ENCODE measurements at regions not wholly inside any gene's neighbourhood (a gene's known extent, or its start where the extent isn't known, plus 50 kb on each side); places are given as distances from the start of the nearest gene placed in this dataset.

DNA sequence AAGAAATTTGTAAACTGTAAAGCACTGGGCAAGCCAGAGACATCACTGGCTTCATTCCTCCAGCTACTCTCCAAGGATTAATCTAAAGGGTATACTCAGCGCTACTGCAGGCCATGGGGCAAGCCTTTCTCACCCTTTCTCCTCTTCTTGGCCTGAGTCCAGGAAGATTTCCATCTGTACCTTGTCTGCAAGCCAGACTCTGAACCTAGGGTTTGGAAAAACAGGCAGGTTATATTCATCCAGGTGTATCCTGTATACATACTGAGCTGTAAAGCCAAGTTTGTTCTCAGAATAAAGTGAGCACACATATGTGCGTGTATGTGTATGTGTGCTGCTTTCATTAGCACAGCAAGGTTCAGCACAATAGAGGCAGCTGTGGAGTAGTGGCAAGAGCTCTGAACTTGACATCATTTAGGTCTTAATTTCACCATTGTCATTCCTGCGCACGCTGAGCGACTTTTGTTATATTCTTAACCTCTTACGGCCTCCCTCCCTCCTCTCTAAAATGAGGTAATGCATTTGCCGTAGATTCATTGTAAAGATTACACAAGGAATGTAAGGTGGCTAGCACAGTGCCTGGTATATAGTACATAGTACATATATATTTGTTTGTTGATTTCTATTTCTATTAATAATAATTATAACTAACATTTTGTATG, 128.1 kb upstream of the JUN start:
- no peak for DNase-seq (ENCODE audit: low read depth)

DNA sequence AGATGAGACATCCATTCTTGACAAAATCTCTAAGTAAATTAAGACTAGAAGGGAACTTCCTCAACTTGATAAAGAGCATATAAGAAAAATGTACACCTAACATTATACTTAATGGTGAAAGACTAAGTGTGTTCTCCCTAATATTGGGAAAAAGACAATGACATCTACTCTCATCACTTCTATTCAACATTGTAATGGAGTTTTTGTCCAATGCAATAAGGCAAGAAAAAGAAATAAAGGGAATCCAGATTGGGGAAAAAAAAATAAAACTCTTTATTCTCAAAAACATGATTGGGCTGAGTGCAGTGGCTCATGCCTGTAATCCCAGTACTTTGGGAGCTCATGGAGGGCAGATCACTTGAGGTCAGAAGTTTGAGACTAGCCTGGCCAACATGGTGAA, 131.1 kb upstream of the JUN start:
- no peak for DNase-seq (ENCODE audit: low read depth)

DNA sequence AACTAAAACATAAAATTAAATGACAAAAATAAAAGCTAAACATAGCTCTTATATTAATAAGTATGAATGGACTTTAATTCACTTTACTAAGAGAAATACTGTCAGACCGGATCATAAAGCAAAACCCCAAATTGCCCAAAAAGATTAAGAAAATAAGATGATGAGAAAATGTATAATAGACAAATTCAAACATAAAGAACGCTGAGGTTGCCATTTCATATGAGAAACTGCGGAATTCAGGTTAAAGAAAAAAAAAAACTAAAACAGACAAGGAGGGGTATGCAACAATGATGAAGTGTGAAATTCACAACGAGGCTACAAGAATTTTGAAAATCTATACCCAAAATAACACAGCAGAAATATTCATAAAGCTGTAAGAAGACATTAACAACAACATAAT, 133.6 kb upstream of the JUN start:
- no peak for DNase-seq (ENCODE audit: low read depth)

DNA sequence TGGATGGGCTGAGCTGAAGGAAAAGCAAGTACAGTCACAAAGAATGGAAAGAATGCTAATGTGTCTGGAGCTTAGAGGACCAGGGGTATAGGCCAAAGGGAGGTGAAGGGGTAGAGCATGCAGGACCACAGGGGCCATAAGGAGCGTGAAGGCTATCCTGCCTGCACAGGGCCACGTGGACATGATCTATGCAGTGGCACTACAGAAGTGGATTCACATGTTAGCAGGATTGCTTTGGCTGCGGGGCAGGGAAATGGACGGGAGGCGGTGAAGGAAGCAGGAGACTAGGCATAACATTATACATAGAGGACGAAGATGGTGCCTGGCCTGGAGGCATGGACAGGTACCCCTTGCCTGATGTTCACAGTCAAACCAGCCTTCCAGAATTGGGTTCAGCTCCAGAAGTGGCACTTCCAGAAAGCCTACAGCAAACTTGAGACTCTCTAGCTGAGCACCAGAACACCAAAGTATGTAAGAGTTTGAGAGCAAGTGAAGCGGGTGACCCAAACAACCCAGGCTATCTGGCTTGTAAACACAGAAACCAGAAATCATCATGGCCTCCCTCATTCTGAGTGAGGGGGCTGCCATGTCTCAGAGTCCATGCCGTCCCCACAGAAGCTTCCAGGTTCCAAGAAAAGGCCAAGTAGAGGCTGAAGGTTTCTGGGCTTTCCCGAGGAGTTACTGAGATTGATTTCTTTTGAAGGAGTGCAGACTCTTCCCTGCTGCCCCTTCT, 135.5 kb upstream of the JUN start:
- DNase-seq (ENCODE audit: low read depth): no peak

DNA sequence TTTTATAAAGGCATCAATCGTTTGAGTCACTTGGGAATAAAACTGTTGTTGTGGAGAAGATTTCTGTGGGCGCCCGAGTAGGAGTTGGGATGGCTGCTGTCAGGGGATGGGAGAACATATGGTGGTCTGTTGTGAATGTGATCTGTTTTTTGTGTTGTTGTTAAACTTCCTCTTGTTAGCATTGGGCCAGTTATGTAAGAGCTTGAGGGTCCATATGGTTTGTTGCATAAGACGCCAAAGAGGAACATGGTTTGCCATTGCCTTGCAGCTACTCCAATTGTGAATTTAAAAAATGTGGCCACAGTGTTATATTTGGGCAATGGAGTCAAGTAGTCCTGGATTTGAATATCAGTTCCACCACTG, 136.1 kb upstream of the JUN start:
- DNase-seq (ENCODE audit: low read depth): no peak

DNA sequence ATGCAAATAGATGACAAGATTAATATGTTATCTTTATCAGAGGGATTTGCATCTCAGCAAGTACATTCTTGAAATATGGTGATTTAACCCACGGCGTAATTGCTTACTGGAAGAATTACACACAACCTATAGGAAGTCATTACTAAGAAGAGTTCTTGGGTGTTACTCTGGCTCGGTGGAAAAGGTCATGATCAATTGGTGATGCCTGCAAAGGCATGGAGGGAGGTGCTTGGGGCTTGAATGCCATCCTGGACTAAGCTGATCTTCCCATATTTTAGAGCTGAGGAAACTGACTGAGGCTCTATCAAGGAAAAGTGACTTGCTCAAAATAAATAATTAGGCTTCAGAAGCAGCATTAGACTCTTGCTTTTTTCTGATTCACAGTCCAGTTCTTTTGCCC, 137.5 kb upstream of the JUN start:
- DNase-seq (ENCODE audit: low read depth): no peak

DNA sequence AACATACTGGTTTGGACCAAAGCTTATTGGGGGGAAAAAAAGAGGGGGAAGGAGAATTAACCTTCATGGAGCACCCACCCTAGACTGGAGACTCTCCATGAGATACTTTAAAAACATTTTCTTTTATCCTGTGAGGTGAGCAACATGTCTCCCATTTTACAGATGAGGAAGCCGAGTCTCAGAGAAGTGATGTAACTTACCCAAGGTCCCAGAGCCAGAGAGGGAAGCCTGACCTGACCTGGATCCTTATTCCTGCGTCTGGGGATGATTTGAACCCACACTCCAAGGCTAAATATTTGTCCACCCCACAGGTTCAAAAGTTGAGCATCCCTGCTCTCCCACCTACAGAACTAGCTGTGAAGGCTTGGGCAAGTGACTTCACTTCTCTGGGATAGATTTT, 137.9 kb upstream of the JUN start:
- DNase-seq (ENCODE audit: low read depth): no peak

DNA sequence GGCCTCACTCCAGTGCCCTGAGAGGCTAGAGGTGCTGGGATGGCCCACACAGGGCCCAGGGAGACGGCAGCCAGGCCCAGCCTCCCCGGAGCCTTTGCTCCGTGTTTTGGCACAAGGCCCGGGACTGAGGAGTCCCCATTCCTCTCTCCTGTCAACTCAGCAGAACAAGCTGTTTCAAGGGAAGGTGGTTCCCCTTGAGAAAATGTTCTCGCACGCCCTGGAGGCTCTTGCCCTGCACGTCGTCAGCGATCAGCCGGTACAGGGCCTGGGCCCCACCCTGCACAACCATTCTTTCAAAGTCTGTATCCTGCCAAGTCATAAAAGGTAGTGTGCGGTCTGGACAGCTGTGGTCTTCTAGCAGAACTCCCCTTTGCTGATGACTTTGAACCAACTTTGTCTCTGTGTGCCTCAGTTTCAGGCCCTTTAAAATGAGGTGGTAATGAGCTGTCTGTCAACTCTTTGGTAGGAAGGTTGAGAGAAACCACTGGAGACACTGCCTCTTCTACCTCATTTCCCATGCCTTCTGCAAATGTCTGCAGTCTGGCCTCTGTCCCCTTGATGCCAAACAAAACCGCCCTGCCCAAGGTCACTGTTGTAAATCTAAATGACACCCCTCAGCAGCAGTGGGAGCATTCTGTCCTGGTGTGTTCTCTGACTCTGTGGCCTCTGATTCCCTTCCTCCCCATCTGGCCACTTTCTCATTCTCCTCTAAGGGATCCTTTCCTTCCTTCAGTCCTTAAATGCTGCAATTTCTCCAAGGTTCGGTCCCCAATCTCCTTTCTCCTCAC, 138.6 kb upstream of the JUN start:
- no peak for DNase-seq (ENCODE audit: low read depth)

DNA sequence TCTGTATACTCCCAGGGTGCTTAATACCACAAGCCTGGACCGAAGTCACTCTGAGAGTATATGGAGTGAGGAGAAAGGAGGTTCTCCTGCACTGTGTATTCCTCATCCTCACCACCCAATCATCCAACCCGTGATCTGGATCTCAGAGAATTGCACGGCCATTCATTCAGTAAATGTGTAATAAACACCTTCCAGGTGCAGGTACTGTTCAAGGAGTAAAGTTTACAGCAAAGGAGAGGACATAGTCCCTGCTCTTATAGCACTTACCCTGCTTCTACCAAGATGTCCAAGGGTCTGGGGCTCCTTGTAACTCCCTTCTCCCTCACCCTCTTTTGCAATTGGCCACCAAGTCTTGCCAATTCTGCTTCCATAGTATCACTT, 139.2 kb upstream of the JUN start:
- no peak for DNase-seq (ENCODE audit: low read depth)

DNA sequence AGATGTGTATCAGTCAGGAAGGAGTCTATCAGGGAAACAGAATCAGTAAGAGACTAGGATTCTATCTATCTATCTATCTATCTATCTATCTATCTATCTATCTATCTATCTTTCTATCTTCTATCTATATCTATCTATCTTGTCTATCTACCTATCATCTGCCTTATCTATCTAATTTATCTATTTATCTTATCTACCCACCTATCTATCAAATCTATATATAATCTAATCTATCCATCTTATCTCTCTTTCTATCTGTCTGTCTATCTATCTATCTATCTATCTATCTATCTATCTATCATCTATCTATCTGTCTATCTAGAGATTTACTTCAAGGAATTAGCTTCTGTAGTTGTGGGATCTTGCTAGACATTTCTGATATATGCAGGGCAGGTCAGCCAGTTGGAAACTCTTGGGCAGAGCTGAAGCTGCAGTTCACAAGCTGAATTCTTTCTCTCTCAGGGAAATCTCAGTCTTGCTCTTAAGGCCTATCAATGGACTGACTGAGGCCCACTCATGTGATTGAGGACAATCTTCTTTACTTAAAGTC, 140.2 kb upstream of the JUN start:
- DNase-seq (ENCODE audit: low read depth): no peak

DNA sequence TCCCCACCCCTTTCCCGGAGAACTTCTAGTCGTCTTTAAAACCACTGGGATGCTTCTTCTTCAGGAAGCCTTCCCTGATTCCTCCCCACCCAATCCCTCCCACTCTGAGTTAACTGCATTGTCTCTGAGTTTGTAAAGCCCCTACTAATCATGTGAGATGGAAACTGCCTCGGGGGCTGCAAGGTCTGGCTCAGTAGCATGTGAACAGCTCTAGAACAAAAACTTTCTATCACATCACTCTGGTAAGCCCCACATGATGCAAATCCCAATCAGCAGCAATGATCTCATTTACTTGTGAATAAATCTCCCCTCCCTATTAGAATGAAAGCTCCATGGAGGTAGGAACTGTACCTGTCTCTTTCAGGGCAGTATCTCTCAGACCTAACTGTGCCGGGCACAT, 141.0 kb upstream of the JUN start:
- no peak for DNase-seq (ENCODE audit: low read depth)

DNA sequence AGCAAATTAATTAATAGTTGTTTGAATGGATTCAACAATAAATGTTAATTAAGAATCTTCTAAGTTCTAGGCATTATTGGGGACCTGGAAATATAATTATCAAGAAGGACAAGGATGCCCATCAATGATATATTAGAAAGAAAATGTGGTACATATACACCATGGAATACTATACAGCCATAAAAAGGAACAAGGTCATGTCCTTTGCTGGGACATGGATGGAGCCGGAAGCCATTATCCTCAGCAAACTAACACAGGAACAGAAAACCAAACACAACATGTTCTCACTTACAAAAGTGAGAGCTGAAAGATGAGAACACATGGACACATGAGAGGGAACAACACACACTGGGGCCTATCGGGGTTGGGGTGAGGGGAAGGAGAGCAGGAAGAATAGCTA, 141.4 kb upstream of the JUN start:
- no peak for DNase-seq (ENCODE audit: low read depth)

DNA sequence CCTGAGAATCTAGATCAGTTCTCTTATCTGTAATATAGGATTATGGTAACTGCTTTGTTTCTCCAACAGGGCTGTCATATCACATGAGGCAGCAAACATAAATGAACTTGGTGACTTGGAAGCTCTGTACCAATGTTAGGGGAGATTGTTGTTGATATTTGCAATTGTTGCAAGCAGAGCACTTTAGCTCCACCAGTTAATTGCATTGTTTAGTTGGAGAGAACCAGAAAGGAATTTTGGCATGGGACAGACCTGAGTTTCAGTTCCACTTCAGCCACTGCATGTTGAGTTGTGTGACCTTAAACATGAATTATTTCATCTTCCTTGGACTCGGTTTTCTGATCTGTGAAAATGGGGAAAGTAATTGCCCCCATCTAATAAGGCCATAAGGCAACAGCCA, 142.3 kb upstream of the JUN start:
- no peak for DNase-seq (ENCODE audit: low read depth)

DNA sequence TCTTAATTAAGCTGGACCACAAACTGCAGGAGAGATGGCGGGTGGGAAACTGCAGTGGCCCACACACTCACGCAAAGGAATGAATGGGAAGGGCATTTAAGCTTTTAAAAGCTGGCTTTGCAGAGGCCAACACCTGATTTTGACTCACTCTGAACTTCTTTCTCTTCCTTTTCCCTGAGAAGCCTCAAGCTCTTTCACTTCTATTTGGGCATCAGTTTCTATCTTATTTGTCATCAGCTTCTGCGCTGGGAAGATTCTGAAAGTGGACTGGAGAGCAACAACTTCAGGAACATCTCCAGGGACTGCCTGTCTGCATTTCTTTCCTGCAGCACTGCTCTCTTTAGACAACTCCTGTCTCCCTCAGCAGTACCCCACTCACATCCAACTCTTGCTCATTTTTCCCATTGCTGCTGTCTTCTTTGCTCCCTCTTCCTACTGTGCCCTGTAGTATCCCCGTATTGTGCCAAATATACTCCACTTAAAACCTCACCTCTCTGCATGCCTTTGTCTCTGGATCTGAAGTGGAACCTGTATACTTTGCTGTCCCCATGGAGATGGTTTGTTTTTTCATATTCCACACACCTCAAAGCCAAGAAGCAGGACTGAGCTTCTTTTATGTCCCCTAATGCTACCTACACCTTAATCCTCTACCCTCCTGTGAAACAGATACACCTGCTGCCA, 143.3 kb upstream of the JUN start:
- no peak for DNase-seq (ENCODE audit: low read depth)

DNA sequence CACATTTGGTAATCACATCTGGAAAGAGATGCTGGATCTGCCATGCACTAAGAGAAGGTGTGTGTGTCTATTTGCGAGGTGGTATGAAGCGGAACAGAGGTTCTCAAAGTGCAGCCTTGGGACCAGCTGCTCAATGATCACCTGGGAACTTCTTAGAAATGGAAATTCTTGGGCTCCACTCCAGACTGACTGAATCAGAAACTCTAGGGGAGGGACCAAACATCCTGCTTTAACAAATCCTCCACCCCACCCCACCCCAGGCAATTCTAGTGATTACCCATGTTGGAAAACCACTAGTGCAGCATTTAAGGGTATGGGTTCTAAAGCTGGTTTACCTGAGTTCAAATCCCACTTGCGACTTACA, 143.9 kb upstream of the JUN start:
- DNase-seq (ENCODE audit: low read depth): no peak

DNA sequence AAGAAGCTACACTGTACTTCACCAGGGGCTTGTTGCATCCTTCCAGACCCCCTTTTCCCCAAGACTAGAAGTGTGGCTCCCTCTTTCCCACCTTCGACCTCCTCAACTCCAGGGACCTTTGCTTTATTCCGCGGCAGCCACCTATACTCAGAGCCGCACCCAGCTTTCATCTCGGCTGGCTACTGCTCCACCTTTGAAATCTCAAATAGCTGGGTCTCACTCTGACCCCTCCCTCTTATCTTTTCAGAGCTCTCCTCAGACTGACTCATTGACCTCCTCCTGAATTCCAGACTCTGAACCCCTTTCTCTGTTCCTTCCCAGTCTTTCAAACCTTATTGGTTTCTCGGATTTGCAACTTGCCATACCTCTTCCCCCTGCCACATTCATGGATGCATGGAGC, 144.7 kb upstream of the JUN start:
- no peak for DNase-seq (ENCODE audit: low read depth)

DNA sequence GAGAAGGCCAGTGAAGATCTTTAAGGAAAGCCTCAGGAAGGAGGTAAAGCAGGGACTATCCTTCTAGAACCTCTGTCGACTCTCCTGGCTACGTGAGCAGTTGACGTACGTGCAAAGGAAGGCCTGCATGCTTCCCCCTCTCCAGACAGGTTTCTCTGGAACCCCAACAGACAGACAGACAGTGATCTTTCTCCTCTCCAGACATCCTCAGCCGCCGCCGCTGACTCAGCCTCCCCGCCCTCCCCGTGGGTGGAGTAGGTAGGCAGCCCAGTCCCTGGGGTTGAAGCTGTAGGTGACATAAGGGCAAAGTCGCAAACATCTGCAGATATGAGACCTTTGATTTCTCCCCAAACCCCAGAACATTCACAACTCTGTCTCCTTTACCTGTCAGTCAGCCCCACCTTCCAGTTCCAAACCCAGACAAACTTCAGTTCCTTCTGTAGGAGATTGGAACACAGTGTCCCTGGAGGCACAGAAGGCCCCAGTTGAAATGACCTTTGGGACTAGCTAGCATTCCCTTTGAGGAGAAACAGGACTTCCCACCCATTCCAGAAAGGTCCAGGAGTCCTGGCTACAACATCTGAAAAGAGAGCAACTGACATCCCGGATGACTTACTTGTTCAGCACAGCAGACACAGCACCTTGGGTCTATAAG, 146.0 kb upstream of the JUN start:
- DNase-seq (ENCODE audit: low read depth): peak; percentile 15

DNA sequence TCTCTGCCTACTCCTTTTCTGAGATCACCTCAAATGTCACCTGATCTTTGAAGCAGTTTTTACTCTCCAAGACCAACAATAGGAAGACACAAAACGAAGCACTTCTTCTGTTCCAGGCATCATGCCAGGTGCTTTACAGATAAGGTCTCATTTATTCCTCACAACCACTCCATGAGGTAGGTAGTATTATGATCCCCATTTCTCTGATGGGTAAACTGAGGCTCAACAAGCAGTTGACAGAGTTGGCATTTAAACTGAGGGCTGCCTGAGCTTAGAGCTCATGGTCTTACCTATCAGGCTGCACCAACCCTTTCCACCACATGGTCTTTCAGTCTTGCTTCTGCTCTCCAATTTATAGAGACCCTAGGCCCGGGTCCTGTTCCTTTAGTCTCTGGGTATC, 147.2 kb upstream of the JUN start:
- DNase-seq (ENCODE audit: low read depth): no peak

DNA sequence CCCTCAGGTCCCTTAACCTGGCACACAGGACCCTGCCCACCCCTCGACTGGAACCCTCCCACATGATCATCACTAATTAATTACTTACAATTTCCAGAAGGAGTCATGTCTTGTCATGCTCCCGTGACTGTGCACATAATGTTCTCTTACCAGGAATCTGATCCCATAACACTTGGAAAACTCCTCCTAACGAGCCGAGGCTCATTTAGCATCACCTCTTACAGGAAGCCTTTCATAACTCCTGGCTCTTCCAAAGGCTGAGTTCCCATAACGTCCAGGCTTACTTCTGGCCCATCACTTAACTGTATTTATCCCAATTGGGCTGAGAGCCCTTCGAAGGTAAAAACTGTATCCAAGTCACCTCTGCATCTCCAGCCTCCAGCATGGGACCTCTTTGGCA, 147.9 kb upstream of the JUN start:
- no peak for DNase-seq (ENCODE audit: low read depth)

DNA sequence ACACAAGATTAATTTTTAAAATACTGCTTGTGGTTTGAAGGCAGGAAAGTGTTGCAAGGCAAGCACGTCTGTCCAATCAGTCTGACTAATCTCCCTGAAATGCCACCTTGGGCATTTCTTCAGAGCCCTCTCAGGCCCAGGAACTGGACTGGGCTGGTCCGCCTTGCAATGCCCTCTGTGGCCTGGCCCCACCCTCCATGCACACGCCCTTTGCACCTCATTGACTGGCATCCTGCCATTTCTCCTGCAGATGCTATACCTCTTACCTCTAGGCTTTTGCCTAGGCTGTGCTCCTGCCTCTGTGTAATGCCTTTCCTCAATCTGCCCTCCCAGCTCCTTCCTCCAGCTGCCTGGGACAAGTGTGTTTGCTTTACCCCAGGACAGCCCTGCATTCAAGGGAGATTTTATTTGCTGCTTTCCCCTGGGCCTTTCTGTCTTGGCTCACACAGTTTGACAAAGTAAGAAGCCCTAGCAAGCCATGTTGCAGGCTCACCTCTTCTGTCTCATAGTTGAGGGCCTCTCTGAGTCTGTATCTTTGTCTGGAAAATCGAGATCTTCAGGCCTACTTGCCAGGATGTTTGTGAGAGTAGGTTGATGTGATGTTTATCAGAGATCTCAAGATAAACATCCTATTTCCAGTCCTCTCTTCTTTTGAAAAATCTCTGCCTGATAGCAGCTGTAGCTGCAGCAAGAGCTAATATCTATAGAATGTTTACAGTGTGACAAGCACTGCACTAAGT, 149.2 kb upstream of the JUN start:
- DNase-seq (ENCODE audit: low read depth): peak; percentile 92

DNA sequence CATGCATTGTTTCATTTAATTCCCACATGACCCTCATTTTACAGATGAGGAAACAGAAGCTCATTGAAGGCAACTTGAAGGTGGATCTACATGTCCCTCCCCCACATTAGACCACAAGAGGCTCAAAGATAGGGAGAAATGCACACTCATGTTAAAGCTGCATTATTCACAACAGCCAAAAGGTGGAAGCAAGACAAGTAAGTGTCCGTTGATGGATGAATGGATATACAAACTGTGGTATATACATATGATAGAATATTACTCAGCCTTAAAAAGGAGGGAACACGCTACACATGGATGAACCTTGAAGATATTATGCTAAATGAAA, 149.7 kb upstream of the JUN start:
- DNase-seq (ENCODE audit: low read depth): peak; percentile 54

DNA sequence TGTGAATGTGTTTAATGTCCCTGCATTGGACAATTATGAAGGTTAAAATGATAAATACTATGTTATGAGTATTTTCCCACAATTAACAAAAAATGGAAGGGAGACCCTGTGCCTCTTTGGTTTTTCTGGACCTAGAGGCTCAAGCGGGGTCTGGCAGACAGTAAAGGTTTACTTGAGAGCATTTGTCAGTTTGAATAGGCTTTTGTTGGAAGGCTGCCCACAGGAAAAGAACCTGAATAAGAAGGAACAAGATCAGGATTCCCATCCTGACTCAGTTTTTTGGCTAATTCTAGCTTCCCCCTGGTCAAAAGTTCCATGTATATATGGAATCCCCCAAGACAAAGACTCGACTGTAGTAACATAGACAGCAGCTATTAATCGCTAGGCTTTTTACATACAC, 150.9 kb upstream of the JUN start:
- no peak for DNase-seq (ENCODE audit: low read depth)

Measured in ELR (cell line).